NCI-H82 treated with DMSO at 0.1 percent for 48 hours (cell line): ENCODE measurements at regions not wholly inside any gene's neighbourhood (a gene's known extent, or its start where the extent isn't known, plus 50 kb on each side); places are given as distances from the start of the nearest gene placed in this dataset.
A peak's percentile ranks its signal among the peaks of the same experiment; 100 is the strongest.

Experiments used
- DNase-seq: peaks from one replicate; lab custom pipeline; 2025; ENCODE audit not compliant: unreplicated experiment; lab: John Stamatoyannopoulos, UW

DNA sequence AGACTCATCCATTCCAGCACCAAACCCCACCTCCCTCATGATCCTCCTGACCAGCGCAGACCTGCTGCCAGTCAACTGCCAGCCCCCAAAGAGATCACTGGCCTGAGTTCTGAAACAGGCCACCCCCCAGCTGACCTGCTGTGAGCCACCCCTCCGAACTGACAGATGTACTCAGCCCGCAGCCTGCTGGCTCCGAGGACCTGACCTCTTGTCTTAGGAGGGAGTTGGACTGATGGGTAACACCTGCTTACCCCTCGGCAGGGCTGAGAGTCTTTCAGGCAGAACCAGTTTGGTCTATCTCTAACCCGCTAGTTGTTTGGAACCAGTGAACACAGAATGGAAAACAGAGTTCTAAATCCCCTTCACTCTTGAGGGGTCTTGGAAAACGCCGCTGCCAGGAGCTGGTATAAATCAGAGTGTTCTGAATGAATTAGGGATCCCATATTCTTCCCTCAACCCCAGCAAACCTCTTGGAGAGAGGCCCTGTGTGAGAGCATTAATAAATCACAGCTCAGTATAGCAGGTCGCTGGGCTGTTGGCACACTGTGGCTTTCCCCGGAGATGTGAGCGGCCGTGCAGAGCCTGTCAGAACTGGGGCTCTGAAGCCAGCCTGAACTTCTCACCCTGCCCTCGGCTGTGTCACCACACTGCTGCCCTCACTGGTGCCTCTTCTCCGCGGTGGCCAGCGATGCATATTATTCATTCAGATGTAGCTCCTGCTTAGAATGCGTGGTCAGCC lies 165.1 kb upstream of the NCAM1 start:
- DNase-seq, result no peak

DNA sequence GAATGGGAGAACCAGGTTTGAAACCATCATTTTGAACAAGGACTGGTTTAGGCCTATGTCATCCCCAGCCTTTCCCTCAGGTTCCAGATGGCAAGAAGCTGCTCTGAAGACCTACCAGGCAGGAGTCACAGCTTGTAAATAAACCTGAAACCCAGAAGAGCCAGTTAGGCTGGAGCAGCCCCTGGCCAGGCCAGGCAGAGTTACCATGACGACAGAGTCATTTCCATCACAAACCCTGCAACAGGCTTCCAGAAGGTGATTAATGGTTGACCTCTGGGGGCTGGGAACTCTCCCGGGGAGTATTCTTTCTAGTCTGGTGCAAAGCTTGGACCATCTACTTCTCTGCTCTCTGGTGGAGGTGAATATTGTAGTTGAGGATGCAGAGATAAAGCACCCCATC lies 164.1 kb upstream of the NCAM1 start:
- DNase-seq, result no peak

DNA sequence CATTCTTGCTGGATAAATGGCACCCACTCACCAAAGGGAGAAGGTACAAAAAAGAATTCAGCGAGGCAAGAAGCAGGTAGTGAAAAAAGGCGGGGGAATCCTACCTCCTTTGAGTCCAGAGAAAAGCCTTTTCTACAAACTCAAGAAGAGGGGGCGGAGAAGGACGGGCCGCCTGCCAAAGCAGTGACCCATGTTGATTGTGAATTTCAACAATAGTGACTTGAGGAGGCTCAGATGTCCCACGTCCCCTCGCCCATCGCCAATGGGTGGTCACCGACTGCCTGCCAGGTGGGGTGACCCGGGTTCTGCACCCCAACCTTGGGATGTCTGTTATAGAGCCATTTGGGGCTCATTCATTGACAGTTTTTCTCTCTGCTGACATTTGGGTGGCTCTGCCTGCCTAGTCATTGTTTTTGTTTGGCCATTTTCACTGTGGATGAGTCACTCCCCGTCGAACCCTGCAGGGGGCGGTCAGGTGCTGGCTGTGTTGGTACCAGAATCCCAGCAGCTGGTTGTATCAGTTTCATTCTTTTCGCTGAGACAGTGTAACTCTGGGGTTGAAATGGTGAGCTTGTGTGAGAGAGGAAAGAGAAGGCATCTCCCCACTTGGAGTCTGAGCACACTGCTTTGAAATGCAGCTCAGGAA lies 163.4 kb upstream of the NCAM1 start:
- no peak for DNase-seq

DNA sequence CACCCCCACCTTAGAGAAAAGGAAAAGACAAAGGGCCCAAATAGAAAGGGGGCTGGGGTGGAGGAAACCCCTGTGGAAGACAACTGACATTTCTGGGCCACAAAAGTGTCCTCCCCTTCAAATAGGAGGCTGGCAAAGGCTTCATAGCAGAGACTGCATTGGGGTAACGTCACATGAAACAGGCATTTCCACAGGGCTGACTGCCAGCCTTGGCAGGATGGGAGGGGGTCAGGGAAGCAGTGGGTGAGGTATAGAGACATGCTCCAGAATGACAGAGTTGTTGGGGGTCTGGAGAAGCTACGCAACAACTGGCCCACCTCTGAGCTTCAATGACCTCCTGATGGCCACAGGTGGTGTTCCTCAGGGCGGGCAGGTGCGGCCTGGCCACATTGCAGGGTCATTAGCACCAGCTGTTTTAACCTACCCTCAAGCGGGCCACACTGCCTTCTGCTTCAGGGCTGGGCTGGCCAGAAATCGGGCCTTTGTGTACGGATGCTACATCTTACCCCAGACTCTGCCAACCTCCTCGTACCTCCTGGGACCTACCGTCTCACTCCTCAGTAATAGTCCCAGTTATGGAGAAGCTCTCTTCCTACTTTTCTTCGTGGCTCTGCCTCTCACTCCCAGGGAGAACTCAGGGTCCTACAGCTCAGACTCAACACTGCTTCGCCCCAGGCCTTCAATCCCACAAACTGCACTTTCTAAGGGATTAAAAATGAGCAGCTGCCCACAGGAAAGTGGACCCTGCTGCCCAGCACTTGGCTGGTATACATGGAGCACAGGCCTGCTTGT lies 160.0 kb upstream of the NCAM1 start:
- no peak for DNase-seq

DNA sequence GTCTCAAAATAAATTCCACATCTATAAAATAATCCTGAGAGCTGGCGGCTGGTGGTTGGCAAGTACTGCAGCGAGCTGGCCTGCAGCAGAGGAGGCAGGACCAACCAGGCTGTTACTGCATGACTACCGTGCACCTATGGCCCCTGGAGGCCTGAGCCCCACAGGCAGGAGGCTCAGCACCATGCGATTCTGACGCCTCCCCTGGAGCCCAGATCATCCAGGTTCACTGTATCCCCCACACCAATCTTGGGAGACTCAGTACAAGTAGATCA lies 159.5 kb upstream of the NCAM1 start:
- DNase-seq, result no peak

DNA sequence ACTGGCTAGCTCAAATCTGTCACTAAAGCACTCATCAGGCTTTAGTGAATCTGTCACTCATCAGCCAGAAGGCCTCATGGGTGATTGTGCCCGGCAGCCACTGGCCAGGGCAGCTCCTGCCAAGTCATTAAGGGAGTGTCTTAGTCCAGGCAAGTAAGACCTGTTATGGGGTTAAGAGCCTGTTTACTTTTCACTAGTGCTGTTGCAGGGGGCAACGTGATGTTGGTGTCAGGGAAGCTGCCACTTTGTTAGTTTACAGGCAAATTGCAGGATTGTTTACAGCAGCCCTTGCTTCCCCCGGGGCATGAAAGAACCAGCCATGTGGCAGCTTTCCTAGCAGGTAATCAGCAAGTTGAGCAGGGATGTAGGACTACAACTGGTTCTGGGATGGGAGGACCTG lies 155.6 kb upstream of the NCAM1 start:
- no peak for DNase-seq

DNA sequence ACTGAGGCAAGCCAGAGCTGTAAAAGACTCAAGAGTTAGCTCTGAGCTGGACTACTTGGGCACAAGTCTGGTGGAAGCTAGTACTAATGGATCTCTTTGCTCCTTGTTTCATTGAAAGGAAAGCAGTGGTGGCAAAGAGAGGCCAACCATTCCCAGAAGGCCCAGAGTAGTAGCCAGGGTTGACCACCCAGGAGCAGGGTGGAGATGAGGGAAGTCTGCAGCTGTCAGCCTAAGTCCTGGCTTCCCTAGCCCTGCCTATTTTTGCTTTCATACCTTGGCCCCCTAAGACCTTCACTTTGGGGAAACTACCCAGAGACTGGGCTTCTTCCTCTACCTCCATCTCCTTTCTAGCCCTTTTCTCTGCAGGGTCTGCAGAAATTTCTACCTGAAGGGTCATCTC lies 155.0 kb upstream of the NCAM1 start:
- DNase-seq, result no peak

DNA sequence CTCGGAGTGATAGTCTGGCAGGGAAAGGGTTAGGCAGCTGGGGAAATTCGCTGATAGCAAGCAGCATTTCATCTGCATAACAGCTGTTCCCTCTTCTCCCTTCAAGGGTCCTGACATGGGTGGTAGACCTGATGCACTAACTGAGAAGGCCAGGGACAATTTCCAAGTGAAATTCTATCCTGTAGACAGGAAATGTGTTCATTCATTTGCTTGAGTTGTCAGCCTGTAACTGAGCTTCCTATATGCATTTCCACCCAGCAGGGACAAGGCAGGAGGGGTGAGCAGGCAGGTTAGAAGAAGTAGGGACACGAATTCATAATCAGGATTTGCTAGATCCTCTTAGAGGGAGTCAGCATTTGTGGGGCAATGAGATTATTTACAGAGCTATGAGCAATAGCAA lies 154.3 kb upstream of the NCAM1 start:
- DNase-seq, result peak; percentile 88

DNA sequence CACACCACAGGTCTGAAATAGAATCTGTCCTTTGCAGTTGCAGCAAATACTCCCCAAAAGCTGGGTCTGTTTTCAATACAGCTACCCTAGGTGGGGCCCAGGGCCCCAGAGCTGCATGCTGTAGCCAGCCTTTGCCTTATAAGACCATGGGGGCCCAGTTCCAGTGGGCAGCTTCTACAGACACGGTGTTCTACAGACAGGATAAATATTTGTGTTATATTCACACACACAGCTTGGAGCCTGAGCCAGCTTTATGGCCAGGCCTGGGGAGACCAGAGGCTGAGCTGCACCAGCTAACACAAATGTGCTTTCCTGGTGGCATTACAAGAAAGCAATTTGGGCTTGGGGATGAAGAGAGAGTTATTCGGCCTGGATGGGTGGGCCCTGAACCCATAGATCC lies 151.8 kb upstream of the NCAM1 start:
- DNase-seq, result no peak

DNA sequence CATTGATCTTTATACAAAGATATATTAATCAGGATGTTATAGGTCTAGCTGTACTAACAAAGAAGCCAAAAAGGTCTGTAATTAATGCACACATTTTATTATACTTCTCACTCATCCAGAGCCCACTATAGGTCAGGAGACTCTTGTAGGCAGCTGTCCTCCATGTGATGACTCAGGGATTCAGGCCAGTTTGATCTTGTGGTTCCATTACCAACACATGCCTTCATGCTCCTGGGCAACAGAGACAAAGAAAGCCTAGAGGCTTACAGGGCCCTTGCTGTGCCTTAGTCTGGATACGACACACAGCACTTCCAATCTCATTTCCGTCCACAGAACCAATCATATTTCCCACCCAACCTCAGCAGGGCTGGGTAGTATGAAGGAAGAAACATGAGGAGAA lies 150.3 kb upstream of the NCAM1 start:
- DNase-seq, result no peak

DNA sequence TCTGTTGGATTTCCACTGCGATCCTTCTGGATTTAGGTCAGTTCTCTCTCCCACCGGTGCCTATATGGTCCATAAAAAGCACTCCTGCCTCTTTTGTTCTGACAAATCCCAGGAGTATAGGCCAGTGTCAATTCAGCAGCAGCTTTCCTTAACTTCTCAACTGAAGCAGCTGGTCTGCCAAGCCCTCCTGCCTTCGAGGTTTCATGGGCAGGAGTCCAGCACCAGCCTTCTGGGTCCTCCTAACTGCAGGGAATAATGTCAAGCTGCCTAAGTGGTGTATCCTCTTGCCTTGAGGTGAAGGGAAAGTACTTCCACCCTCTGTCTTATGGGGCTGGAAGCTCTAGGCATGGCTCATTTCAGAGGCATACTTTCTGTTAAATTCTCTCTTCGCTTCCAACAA lies 149.4 kb upstream of the NCAM1 start:
- no peak for DNase-seq

DNA sequence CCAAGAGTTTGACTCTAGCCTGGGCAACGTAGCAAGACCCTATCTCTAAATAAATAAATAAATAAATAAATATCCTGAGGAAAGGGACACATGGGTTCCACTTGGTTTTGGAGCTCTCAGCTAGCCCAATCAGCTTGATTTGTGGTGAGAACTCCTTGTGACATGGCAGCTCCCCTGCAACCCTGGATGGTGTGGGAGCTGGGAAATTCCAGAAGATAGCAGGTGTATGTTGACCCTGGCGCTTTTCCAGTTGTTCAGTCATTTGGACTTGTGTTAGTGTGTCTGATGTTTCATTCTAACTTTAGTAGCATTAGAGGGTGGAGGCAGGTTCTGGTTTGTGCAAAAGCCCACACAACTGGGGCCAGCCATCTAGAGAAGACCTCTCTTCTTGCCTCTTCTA lies 148.5 kb upstream of the NCAM1 start:
- no peak for DNase-seq

DNA sequence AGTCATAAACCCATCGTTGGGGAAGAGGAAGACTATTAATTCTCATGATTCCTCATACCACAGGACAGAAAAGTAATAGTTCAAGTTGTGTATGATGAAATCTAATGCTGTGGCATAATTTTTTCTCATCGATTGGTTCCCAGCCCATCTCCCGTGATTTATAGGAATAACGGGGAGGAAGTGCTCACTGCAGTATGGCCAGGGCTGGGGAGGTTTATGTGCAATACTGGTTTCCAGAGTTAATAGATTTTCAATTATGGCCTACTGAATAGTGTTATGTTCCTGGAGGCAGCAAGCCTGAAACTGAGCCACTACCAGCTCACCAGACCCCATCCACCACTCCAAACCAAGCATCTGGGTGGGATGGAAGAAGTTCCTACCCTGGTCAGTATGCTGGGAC lies 147.1 kb upstream of the NCAM1 start:
- no peak for DNase-seq

DNA sequence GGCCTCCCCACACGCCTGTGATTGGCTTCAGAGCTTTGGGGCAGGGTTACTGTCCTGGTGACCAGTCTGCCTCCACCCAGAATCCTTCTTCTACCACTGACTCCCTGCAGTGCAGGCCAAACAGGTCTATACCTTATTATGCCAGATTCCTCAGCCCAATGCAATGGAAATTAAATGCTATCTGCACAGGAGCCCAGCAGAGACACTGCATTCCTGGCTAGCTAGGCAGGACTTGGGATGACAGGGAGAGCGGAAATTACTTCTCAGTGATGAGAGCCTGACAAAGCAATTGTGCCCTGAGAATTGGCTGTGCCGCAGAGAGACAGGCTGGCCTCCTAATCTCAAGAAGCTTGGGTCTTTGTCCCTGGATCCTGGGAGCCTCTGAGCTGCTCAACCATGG lies 143.8 kb upstream of the NCAM1 start:
- no peak for DNase-seq

DNA sequence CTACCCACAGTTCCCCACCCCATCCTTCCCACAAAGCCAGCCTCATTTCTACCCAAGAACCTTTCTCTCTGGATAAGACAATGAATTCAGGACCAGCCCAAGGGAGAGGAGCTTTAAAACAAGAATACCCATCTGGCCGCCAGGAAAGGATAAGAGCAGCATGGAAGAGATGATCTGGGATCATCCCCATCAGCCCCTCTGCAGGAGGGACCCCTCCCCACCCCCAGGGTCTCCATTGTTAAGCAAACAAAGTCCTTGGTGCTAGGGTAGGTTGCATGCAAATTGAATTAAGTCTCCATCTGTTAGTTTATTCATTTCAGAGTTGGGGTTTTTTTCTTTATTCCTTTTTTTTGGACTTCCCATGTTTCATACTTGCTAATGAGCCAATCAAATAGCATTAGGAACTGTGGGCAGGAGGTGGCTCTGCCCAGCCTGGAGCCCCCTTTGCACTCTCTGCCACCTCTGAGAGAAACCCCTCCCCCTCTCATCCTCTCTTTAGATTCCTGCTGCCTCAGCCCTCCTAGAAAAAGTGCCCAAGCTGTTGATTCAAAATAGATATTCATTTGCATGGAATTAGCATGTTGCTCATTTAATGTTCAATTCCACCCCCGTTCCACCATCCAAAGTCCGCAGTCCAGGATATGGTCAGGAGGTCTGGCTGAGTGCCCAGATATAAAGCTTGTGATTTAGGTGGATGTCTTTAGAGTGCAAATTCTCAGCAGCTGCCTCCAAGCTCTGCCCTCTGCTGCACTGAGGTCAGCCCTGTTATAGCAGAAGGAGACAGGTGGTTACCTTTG lies 138.5 kb upstream of the NCAM1 start:
- DNase-seq, result peak; percentile 88

DNA sequence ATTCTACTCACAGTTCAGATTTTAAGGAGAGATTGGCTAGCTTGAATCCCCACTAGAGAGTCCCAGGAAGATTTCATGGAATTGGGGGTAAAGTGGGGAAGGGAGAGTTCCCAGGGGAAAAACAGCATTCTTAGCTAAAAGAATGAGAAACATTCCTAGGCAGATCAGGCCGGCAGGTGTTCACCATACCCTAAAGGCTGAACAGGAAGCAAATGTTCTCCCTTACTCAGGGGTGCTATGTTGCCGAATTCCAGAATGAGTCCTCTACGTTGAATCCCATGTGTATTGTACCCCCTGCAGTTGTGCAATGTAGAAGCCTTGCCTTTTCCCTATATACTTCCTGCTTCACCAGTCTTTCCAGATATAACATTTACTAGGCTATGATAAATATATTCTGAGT lies 135.2 kb upstream of the NCAM1 start:
- DNase-seq, result no peak

DNA sequence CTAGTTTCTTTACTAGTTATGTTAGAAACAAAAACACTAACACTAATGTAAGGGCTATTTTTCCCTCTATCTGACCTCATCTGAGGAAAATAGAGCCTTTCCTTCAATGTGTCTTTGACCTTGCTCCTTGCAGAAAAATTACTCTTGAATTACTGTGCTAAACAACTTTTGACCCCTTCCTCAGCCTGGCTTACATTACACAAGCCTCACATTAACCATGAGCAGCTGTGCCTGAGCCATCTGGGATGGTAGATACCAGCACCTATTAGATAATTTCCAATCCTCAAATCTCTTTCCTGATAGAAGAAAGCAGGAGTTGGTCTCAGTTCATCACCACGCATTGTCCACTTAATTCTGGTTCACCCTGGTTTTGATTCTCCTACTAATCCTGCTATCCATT lies 134.4 kb upstream of the NCAM1 start:
- DNase-seq, result no peak

DNA sequence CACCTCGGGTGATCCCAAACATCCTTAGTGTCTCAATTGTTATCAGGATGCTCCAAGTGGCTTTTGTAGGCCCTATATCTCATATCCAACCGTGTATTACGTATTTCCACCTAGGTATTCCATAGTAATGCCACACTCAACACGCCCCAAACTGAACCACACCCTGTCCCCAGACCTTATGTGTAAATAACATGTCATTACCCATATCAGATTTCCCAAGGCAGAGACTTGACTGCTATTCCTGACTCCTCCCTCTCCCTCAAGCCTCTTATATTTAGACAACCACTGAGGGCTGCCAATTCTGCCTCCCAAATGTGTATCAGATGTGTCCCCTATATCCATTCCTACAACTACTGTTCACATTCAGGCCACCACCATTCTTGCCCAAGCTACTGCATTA lies 132.8 kb upstream of the NCAM1 start:
- no peak for DNase-seq

DNA sequence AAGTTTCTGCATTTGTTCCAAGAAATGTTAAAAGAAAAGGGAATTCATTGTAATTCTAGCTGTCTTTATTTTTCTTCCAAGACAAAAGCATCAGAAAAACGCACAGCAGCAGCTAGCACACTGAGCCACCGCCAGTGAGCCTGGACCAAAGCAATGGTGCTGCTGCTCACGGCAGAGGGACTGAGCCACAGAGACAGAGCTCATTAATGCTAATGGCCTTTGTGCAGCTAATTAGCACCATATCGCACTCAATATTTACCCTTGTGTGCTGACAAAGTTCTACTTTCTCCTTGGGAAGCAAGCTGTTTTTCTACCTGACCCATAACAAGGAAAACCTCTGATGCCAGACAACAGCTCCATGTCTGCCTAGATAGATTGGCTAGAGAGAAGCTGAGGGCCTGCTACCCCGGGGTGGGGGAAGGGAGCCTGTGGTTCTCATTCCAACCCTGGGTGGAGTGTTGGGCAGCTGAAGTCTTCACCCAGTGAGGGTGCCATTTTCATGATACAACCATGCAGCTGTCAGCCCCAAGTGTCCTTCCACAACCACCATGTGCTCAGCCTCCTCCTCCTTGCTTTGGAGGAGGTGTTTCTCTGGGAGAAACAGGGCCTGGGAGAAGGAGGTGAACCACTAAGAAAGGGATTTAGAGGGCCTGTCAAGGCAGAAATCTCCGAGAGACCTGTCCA lies 131.1 kb upstream of the NCAM1 start:
- no peak for DNase-seq

DNA sequence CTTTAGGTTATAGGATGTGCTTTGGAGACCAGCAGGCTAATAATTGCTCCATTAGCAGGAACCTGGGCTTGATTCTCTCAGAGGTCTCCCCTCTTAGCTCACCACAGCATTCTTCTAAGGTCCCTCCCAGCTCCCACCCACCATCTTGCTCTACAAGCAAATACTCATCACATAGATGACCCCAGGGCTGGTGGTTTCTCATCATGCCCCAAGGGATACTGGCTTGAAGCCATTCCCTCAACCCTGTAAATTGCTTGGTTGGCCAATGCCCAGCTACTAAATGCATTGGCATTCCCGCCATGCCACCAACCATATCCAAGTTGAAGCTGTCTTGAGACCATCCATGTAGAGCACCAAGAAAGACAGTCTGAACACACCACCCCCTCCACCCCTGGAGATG lies 130.2 kb upstream of the NCAM1 start:
- DNase-seq, result no peak
